ENCODE measurements at regions not wholly inside any gene's neighbourhood (a gene's known extent, or its start where the extent isn't known, plus 50 kb on each side); places are given as distances from the start of the nearest gene placed in this dataset.

DNA sequence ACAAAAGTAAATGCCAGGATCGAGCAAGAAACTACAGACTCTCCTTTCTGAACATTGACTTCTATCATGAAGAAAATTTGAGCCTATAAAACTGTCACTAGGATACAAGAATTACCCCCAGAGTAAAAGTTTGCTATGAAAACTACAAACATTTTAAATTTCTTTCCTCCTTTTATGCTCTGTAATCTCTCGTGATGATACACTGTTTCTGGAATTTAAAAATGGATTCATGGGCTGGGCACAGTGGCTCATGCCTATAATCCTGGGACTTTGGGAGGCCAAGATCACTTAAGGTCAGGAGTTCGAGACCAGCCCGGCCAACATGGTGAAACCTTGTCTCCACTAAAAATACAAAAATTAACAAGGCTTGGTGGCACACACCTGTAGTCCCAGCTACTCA lies 181.3 kb downstream of the ZNF281 start:
- H2AFZ ChIP-seq (ENCODE audit: low read depth, low read length) = no peak overlapping the region
- H3K4me2 ChIP-seq (ENCODE audit: insufficient read depth, low read length) = no peak overlapping the region
- H3K9me1 ChIP-seq (ENCODE audit: control insufficient read depth, insufficient read depth, low read length) = no peaks in the 10 kb centered on the region
- no peaks in the 10 kb centered on the region for H3K79me2 ChIP-seq (ENCODE audit: control insufficient read depth, insufficient read depth, low read length)
- H3K36me3 ChIP-seq (ENCODE audit: control insufficient read depth, insufficient read depth, low read length) = no peaks in the 10 kb centered on the region
- intact Hi-C loops (cut with micrococcal nuclease) = no loop called here
- peaks cover 0 to 10% of the 10 kb centered on the region in 2 experiments; a peak in 3 of 5 replicates for H3K4me1 ChIP-seq (replicated peaks in 1 of 2; ENCODE audit: control insufficient read depth in 2 of 2, insufficient read depth in 2 of 2, low read length in 2 of 2)
- WGBS (ENCODE audit: insufficient coverage, low coverage, missing lambda C conversion rate) = 29% methylated on average over 4 of the region's 4 CpGs
- H3K27ac ChIP-seq (ENCODE audit: extremely low read depth, low read depth, low read length) = no peak overlapping the region
- ChIA-PET POLR2A (interaction anchor here (1.0 kb wide), 1 partner anchor 18 kb away, joined by 5 read pairs; no protein-coding TSS in a partner anchor), CTCF (ENCODE audit: low intra/inter-chr PET ratio) (no interaction called here)
- FAIRE-seq = no peak
- no peak for TF ChIP-seq ZNF311 (CRISPR knock-in tag; IDR thresholded peaks at IDR 0.05)
- no peak for TF ChIP-seq BRD9 (IDR thresholded peaks at IDR 0.05; ENCODE audit: low read depth, partially characterized antibody)
- no peak for TF ChIP-seq MXI1 (IDR thresholded peaks at IDR 0.05; ENCODE audit: low read depth, low read length)
- no peak for TF ChIP-seq TRIM24 (IDR thresholded peaks at IDR 0.05)
- no peak for TF ChIP-seq CTBP1 (IDR thresholded peaks at IDR 0.05; ENCODE audit: borderline replicate concordance)
- no peak for TF ChIP-seq ELF2 (CRISPR knock-in tag; IDR thresholded peaks at IDR 0.05)
- TF ChIP-seq, protein P1, sequence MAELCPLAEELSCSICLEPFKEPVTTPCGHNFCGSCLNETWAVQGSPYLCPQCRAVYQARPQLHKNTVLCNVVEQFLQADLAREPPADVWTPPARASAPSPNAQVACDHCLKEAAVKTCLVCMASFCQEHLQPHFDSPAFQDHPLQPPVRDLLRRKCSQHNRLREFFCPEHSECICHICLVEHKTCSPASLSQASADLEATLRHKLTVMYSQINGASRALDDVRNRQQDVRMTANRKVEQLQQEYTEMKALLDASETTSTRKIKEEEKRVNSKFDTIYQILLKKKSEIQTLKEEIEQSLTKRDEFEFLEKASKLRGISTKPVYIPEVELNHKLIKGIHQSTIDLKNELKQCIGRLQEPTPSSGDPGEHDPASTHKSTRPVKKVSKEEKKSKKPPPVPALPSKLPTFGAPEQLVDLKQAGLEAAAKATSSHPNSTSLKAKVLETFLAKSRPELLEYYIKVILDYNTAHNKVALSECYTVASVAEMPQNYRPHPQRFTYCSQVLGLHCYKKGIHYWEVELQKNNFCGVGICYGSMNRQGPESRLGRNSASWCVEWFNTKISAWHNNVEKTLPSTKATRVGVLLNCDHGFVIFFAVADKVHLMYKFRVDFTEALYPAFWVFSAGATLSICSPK (IDR thresholded peaks at IDR 0.05; ENCODE audit: borderline replicate concordance) = no peak
- TF ChIP-seq HNRNPK (IDR thresholded peaks at IDR 0.05; ENCODE audit: low read depth, low read length, poor library complexity, severe bottlenecking) = no peak
- no peak for TF ChIP-seq RUNX1 (IDR thresholded peaks at IDR 0.05; ENCODE audit: low read depth)
- no peak for TF ChIP-seq MTA2 (IDR thresholded peaks at IDR 0.05; ENCODE audit: low read depth)
- TF ChIP-seq RB1 (IDR thresholded peaks at IDR 0.05; ENCODE audit: low read depth) = no peak
- TF ChIP-seq, protein P2, sequence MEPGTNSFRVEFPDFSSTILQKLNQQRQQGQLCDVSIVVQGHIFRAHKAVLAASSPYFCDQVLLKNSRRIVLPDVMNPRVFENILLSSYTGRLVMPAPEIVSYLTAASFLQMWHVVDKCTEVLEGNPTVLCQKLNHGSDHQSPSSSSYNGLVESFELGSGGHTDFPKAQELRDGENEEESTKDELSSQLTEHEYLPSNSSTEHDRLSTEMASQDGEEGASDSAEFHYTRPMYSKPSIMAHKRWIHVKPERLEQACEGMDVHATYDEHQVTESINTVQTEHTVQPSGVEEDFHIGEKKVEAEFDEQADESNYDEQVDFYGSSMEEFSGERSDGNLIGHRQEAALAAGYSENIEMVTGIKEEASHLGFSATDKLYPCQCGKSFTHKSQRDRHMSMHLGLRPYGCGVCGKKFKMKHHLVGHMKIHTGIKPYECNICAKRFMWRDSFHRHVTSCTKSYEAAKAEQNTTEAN (CRISPR knock-in tag; IDR thresholded peaks at IDR 0.05) = no peak
- TF ChIP-seq NR1H2 (CRISPR knock-in tag; IDR thresholded peaks at IDR 0.05) = no peak
- no peak for TF ChIP-seq TCF7L2 (IDR thresholded peaks at IDR 0.05; ENCODE audit: low read depth, low read length)
- TF ChIP-seq ZFP1 (CRISPR knock-in tag; IDR thresholded peaks at IDR 0.05) = no peak
- TF ChIP-seq CSDE1 (IDR thresholded peaks at IDR 0.05) = no peak
- TF ChIP-seq EP400 (IDR thresholded peaks at IDR 0.05) = no peak
- no peak for TF ChIP-seq RFX5 (IDR thresholded peaks at IDR 0.05; ENCODE audit: low read depth, low read length)
- no TSS peak for BruUV-seq (replicated peaks)
- in situ Hi-C loops (cut with MboI) = no loop called here
- no peak for DNase-seq (ENCODE audit: extremely low read depth in 1 of 4, low spot score in 3 of 4)
- no peak overlapping the region for H3K9ac ChIP-seq (ENCODE audit: insufficient read depth in 1 of 2, low read depth in 2 of 2, low read length in 2 of 2)
- peaks cover 0 to 2% of the 10 kb centered on the region in 2 experiments; a peak in 1 of 5 replicates for H3K27me3 ChIP-seq (ENCODE audit: control insufficient read depth in 2 of 2, insufficient read depth in 2 of 2, low read length in 2 of 2)
- no peaks in the 10 kb centered on the region for H3K9me3 ChIP-seq (replicated peaks; ENCODE audit: control insufficient read depth, insufficient read depth, low read depth, low read length)
- H3K4me3 ChIP-seq = no peak overlapping the region
- no peak for ATAC-seq
- no peaks in the 10 kb centered on the region for H4K20me1 ChIP-seq (replicated peaks; ENCODE audit: control insufficient read depth, insufficient read depth, low read length)
